C4-2B (cell line): ENCODE measurements at regions not wholly inside any gene's neighbourhood (a gene's known extent, or its start where the extent isn't known, plus 50 kb on each side); places are given as distances from the start of the nearest gene placed in this dataset.

Experiments used
- CTCF ChIP-seq: fragments of 450-650 bp; conservative IDR thresholded peaks from 2 replicates; pipeline ENCODE4 v1.5.1; 2017; ENCODE audit warnings: mild to moderate bottlenecking
- ZFX ChIP-seq: fragments of 450-650 bp; IDR thresholded peaks from 2 replicates; pipeline ENCODE4 v1.6.1; 2017

GRCh38 chr15:22240986-22241385 lies 160.7 kb downstream of the OR4M2 start:
- TF ChIP-seq CTCF (no peak), ZFX (no peak)
